Parathyroid adenoma (tissue), 2 donors: ENCODE measurements at regions not wholly inside any gene's neighbourhood (a gene's known extent, or its start where the extent isn't known, plus 50 kb on each side); places are given as distances from the start of the nearest gene placed in this dataset.

Source experiments
- H2AFZ ChIP-seq: fragments of 300-600 bp; sonication (generic); one replicate; pipeline ENCODE4 v1.7.0; 2017; ENCODE audit warnings: antibody characterized with exemption, mild to moderate bottlenecking
- H3K27ac ChIP-seq: fragments of 300-600 bp; sonication (generic); one replicate; pipeline ENCODE4 v1.7.0; 2017
- H3K27me3 ChIP-seq: fragments of 300-600 bp; sonication (generic); one replicate; pipeline ENCODE4 v1.7.0; 2017; ENCODE audit warnings: low read length; ENCODE audit not compliant: control insufficient read depth, insufficient read depth
- H3K36me3 ChIP-seq: fragments of 300-600 bp; sonication (generic); one replicate; pipeline ENCODE4 v1.7.0; 2017; ENCODE audit warnings: low read length; ENCODE audit not compliant: control insufficient read depth, insufficient read depth
- H3K4me1 ChIP-seq: fragments of 300-600 bp; sonication (generic); one replicate; pipeline ENCODE4 v1.7.0; 2017; ENCODE audit warnings: control low read depth
- H3K4me2 ChIP-seq: fragments of 300-600 bp; sonication (generic); one replicate; pipeline ENCODE4 v1.7.0; 2017; ENCODE audit warnings: low read length
- H3K4me3 ChIP-seq: fragments of 300-600 bp; sonication (generic); one replicate; pipeline ENCODE4 v1.7.0; 2017; ENCODE audit warnings: low read depth, low read length
- H3K79me2 ChIP-seq: fragments of 300-600 bp; sonication (generic); one replicate; pipeline ENCODE4 v1.7.0; 2017; ENCODE audit warnings: control low read depth
- H3K9ac ChIP-seq: fragments of 300-600 bp; sonication (generic); one replicate; pipeline ENCODE4 v1.7.0; 2017; ENCODE audit warnings: mild to moderate bottlenecking
- H3K9me3 ChIP-seq: fragments of 300-600 bp; sonication (generic); one replicate; pipeline ENCODE4 v1.7.0; 2017; ENCODE audit warnings: low read length; ENCODE audit not compliant: control insufficient read depth
- CTCF ChIP-seq: fragments of 300-600 bp; sonication (generic); IDR thresholded peaks from one replicate; pipeline ENCODE4 v1.7.0; 2017; ENCODE audit warnings: antibody characterized with exemption, mild to moderate bottlenecking
- donor health status: primary hyperparathyroidism.

GRCh38 chr2:12259493-12259892, 457.2 kb upstream of the TRIB2 start:
- Histone ChIP-seq H3K9me3 (no peaks in the 10 kb centered on the region), H3K27ac (no peak overlapping the region), H3K36me3 (no peaks in the 10 kb centered on the region), H3K4me3 (no peak overlapping the region), H3K9ac (no peak overlapping the region), H3K4me2 (no peak overlapping the region), H2AFZ (peak overlapping the region; percentile 31), H3K4me1 (peaks cover 20% of the 10 kb centered on the region), H3K27me3 (no peaks in the 10 kb centered on the region), H3K79me2 (no peaks in the 10 kb centered on the region)
- no peak for TF ChIP-seq CTCF

DNA sequence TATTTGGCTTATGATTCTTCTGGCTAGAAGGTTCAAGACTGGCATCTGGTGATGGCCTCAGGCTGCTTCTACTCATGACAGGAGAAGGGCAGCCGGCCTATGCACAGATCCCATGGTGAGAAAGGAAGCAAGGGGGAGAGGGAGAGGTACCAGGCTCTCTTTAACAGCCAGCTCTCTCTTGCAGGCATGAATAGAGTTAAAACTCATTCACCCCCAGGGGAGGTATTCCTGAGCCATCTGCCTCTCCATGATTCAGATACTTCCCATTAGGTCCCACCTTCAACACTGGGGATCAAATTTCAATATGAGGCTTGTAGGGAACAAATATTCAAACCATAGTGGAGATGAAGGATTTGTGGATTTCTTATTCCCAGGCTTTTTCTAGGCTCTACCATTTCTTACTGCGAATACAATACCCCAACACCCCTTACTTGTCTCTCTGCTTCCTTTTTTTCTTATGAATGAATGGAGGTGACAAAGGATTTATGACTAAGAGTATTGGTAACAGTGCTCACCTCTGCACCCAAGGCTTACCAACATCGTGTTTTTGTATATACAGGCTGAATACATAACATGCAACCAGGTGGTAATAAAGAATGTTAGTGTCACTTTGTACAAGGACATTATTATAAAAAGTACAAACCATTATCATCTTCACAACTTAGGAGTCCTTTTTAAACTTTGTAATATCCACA, 454.6 kb upstream of the TRIB2 start:
- H3K79me2 ChIP-seq = no peaks in the 10 kb centered on the region
- no peak overlapping the region for H3K4me2 ChIP-seq
- H3K4me1 ChIP-seq = peaks cover 20% of the 10 kb centered on the region
- no peak overlapping the region for H3K9ac ChIP-seq
- peak overlapping the region; percentile 76 for H2AFZ ChIP-seq
- no peak overlapping the region for H3K4me3 ChIP-seq
- TF ChIP-seq CTCF = no peak
- no peaks in the 10 kb centered on the region for H3K27me3 ChIP-seq
- peak overlapping the region; percentile 21 for H3K27ac ChIP-seq
- no peaks in the 10 kb centered on the region for H3K9me3 ChIP-seq
- no peaks in the 10 kb centered on the region for H3K36me3 ChIP-seq

DNA sequence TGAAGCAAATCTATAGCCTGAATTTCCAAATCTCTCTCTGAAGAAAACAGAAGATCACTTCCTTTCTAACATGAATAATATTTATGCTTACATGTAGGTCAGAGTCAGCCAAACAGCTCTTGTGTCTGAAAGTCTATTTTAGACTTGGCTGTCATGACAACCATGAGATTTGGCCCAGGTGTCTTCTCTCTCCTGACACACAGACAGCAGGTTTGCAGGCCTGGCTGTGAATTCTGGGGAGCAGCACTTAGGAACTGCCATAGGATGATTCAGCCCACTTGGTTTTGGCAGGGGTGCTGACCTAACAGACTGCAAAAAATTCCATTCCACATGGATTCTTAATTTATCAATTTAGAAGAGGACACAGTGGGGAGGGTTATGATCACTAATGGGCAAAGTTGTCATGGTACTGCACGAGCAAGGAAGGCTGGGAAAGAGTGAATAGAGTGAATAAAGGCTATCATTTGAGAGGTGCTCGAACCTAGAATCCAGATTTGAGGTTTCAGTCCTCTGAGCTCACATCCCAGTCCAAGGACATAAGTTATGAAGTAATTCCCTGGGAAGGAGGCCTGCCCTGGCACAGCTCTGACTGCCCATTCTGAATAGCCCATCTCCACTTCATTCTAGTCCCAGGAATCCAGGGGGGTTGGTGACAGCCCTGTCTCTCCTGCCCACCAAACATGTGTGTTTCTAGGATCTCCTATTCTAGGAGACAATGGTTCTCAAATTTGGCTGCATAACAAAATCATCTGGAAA, 453.9 kb upstream of the TRIB2 start:
- Histone ChIP-seq H3K4me1 (peaks cover 22% of the 10 kb centered on the region), H3K9me3 (no peaks in the 10 kb centered on the region), H2AFZ (peak overlapping the region; percentile 76), H3K27me3 (no peaks in the 10 kb centered on the region), H3K9ac (no peak overlapping the region), H3K79me2 (no peaks in the 10 kb centered on the region), H3K4me3 (no peak overlapping the region), H3K36me3 (no peaks in the 10 kb centered on the region), H3K4me2 (no peak overlapping the region), H3K27ac (peak overlapping the region; percentile 21)
- TF ChIP-seq CTCF = no peak

DNA sequence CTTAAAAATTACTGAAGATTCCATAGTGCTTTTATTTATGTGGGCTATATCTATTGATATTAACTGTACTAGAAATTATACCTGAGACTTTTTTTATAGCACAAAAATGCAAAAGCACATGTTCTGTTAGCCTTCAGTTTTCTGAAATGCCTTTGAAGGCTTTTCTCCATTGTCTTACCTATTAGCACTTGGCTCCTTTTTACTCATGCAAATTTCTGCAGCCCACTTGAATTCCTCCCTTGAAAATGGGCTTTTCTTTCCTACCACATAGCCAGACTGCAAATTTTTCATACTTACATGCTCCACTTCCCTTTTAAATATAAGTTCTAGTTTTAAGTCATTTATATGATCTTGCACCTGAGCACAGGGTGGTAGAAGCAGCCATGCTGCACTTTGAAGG, 453.0 kb upstream of the TRIB2 start:
- Histone ChIP-seq H3K9ac (no peak overlapping the region), H2AFZ (no peak overlapping the region), H3K4me2 (no peak overlapping the region), H3K36me3 (no peaks in the 10 kb centered on the region), H3K27me3 (no peaks in the 10 kb centered on the region), H3K9me3 (no peaks in the 10 kb centered on the region), H3K27ac (no peak overlapping the region), H3K4me1 (peaks cover 24% of the 10 kb centered on the region), H3K79me2 (no peaks in the 10 kb centered on the region), H3K4me3 (no peak overlapping the region)
- no peak for TF ChIP-seq CTCF
